ENCODE measurements at regions not wholly inside any gene's neighbourhood (a gene's known extent, or its start where the extent isn't known, plus 50 kb on each side); places are given as distances from the start of the nearest gene placed in this dataset.

DNA sequence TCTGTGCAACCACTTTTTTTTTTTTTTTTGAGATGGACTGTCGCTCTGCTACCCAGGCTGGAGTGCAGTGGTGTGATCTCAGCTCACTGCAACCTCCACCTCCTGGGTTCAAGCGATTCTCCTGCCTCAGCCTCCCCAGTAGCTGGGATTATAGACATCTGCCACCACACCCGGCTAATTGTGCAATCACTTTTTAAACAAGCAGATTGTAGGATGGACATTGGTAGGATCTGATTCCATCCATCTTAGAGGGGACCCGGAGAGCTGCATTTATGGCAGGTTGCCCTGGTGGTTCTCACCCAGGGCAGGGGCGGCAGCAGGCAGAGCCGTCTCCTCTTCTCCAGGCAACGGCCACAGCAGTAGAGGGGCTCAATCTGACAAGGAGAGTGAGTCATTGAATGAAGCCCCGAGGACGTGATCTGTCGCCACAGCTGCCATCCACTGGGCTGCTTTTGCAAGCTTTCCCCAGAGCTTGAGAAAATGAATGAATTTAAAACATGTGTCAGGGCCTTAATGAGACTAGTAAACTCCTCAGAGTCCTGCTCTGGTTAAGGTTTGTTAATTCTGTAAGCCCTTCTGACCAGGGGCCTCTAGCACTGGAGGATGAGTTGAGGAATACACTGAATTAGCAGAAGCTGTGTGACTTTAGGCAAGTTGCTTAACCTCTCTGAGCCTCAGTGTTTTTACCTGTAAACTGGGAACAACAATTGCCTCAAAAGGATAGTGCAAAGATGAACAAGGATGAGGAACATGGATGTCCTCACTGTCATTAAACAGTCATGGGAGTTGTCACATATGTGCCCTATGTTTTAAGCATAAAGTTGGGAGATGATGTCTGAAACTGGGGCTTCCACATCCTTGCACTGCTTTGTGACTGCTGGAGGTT is 129.1 kb downstream of the ASB7 start:
- H3K79me2 ChIP-seq (ENCODE audit: insufficient read depth) = no peaks in the 10 kb centered on the region
- H3K9me2 ChIP-seq = no peaks in the 10 kb centered on the region
- H3K9me3 ChIP-seq = no peaks in the 10 kb centered on the region
- peak overlapping the region in 1 of 2 experiments; percentile 80; a peak in 2 of 4 replicates for H3K27ac ChIP-seq (ENCODE audit: low read depth in 2 of 2, low read length in 1 of 2)
- H3K4me1 ChIP-seq (ENCODE audit: control insufficient read depth in 1 of 2, insufficient read depth in 2 of 2, low read depth in 1 of 2, low read length in 1 of 2) = peaks cover 7 to 49% of the 10 kb centered on the region in 2 experiments; a peak in 3 of 4 replicates
- no peaks in the 10 kb centered on the region for H3K36me3 ChIP-seq (replicated peaks in 1 of 2; ENCODE audit: control insufficient read depth in 1 of 2, insufficient read depth in 2 of 2, low read length in 1 of 2)
- no peak overlapping the region for H2AFZ ChIP-seq (ENCODE audit: low read depth)
- POLR2A ChIA-PET = interaction anchor here (0.6 kb wide), 1 partner anchor 230 kb away, joined by 4 read pairs; no protein-coding TSS in a partner anchor
- peak in 1 of 2 experiments; percentile 44; a peak in 1 of 4 replicates for TF ChIP-seq EP300 (IDR thresholded peaks at IDR 0.05; ENCODE audit: borderline replicate concordance in 1 of 2, low read depth in 1 of 2, low read length in 1 of 2)
- no peak for TF ChIP-seq POLR2AphosphoS5 (IDR thresholded peaks at IDR 0.05; ENCODE audit: low read depth, low read length)
- CTCF ChIA-PET = interaction anchor here (0.7 to 1.2 kb wide), 3 partner anchors 141 to 276 kb away, joined by 3 to 4 read pairs (median 4); no protein-coding TSS in a partner anchor
- H4K20me1 ChIP-seq (ENCODE audit: insufficient read depth) = no peaks in the 10 kb centered on the region
- DNase-seq = peak; percentile 61
- H3F3A ChIP-seq (replicated peaks; ENCODE audit: insufficient read depth) = no peaks in the 10 kb centered on the region
- no peak overlapping the region for H3K4me3 ChIP-seq (ENCODE audit: low read depth in 2 of 2, low read length in 1 of 2)
- H3K4me2 ChIP-seq = no peak overlapping the region
- no peak overlapping the region for H3K9ac ChIP-seq
- WGBS (ENCODE audit: low lambda C conversion rate) = 75% methylated on average over 10 of the region's 10 CpGs
- no peaks in the 10 kb centered on the region for H3K27me3 ChIP-seq (ENCODE audit: insufficient read depth)

DNA sequence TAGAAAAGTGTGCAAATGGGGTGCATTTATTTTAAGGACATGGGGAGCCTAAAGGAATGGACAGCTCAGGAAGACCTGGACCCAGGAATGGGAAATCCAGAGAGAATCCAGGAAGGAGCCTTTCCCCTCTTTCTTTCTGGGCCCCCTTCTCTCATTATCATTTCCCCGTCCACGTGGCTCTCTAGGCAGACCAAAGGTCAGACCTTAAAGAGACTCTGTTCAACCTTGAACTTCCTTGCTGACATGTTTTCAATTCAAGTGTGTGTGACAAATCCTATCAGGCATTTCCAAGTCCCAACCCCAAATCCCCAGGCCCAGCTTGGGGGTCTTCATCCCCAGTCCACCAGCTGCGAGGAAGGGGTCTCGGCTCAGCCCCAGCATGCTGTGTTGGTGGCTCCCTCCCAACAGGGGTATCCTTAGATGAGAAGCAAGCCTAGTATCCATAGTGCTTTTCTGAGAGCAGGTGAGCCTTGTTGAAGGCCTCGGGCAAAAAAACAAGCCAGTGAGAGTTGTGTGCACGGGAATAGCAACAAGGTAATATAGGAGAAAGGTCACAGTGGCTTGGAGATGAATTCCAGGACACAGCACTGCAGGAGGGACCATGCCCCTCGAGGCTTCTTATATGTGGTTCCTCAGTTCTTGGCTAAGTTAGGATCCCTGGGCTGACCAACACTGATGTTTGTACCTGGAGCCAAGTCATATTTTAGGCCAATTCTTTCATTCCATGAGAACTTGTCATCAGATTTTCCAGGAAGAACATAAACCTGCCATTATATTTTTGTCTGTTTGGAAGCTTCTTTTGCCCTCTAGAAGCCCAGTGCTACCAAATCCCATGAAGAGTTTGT is 130.0 kb downstream of the ASB7 start:
- POLR2A ChIA-PET = no interaction called here
- no peak for TF ChIP-seq NRF1 (IDR thresholded peaks at IDR 0.05; ENCODE audit: low read depth, low read length)
- TF ChIP-seq, protein P1, sequence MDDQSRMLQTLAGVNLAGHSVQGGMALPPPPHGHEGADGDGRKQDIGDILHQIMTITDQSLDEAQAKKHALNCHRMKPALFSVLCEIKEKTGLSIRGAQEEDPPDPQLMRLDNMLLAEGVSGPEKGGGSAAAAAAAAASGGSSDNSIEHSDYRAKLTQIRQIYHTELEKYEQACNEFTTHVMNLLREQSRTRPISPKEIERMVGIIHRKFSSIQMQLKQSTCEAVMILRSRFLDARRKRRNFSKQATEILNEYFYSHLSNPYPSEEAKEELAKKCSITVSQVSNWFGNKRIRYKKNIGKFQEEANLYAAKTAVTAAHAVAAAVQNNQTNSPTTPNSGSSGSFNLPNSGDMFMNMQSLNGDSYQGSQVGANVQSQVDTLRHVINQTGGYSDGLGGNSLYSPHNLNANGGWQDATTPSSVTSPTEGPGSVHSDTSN (IDR thresholded peaks at IDR 0.05) = no peak
- TF ChIP-seq MEF2A (IDR thresholded peaks at IDR 0.05; ENCODE audit: borderline replicate concordance, low read depth) = no peak
- TF ChIP-seq MXI1 (IDR thresholded peaks at IDR 0.05; ENCODE audit: low read depth, low read length) = no peak
- TF ChIP-seq, protein P2, sequence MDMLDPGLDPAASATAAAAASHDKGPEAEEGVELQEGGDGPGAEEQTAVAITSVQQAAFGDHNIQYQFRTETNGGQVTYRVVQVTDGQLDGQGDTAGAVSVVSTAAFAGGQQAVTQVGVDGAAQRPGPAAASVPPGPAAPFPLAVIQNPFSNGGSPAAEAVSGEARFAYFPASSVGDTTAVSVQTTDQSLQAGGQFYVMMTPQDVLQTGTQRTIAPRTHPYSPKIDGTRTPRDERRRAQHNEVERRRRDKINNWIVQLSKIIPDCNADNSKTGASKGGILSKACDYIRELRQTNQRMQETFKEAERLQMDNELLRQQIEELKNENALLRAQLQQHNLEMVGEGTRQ (IDR thresholded peaks at IDR 0.05; ENCODE audit: borderline replicate concordance, low read depth, low read length) = no peak
- no peak for TF ChIP-seq YY1 (IDR thresholded peaks at IDR 0.05; ENCODE audit: low read depth)
- TF ChIP-seq TCF12 (IDR thresholded peaks at IDR 0.05) = no peak
- no peak for TF ChIP-seq FOXJ3 (CRISPR knock-in tag; IDR thresholded peaks at IDR 0.05)
- no peak for TF ChIP-seq JUND (IDR thresholded peaks at IDR 0.05)
- TF ChIP-seq, protein P3, sequence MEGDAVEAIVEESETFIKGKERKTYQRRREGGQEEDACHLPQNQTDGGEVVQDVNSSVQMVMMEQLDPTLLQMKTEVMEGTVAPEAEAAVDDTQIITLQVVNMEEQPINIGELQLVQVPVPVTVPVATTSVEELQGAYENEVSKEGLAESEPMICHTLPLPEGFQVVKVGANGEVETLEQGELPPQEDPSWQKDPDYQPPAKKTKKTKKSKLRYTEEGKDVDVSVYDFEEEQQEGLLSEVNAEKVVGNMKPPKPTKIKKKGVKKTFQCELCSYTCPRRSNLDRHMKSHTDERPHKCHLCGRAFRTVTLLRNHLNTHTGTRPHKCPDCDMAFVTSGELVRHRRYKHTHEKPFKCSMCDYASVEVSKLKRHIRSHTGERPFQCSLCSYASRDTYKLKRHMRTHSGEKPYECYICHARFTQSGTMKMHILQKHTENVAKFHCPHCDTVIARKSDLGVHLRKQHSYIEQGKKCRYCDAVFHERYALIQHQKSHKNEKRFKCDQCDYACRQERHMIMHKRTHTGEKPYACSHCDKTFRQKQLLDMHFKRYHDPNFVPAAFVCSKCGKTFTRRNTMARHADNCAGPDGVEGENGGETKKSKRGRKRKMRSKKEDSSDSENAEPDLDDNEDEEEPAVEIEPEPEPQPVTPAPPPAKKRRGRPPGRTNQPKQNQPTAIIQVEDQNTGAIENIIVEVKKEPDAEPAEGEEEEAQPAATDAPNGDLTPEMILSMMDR (IDR thresholded peaks at IDR 0.05) = no peak
- TF ChIP-seq, protein P4, sequence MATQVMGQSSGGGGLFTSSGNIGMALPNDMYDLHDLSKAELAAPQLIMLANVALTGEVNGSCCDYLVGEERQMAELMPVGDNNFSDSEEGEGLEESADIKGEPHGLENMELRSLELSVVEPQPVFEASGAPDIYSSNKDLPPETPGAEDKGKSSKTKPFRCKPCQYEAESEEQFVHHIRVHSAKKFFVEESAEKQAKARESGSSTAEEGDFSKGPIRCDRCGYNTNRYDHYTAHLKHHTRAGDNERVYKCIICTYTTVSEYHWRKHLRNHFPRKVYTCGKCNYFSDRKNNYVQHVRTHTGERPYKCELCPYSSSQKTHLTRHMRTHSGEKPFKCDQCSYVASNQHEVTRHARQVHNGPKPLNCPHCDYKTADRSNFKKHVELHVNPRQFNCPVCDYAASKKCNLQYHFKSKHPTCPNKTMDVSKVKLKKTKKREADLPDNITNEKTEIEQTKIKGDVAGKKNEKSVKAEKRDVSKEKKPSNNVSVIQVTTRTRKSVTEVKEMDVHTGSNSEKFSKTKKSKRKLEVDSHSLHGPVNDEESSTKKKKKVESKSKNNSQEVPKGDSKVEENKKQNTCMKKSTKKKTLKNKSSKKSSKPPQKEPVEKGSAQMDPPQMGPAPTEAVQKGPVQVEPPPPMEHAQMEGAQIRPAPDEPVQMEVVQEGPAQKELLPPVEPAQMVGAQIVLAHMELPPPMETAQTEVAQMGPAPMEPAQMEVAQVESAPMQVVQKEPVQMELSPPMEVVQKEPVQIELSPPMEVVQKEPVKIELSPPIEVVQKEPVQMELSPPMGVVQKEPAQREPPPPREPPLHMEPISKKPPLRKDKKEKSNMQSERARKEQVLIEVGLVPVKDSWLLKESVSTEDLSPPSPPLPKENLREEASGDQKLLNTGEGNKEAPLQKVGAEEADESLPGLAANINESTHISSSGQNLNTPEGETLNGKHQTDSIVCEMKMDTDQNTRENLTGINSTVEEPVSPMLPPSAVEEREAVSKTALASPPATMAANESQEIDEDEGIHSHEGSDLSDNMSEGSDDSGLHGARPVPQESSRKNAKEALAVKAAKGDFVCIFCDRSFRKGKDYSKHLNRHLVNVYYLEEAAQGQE (IDR thresholded peaks at IDR 0.05; ENCODE audit: low read depth, low read length) = no peak
- TF ChIP-seq SMC3 (IDR thresholded peaks at IDR 0.05; ENCODE audit: low read depth, low read length) = no peak
- TF ChIP-seq TEAD4 (IDR thresholded peaks at IDR 0.05; ENCODE audit: borderline replicate concordance, insufficient read depth) = no peak
- TF ChIP-seq RFX5 (IDR thresholded peaks at IDR 0.05; ENCODE audit: low read length) = no peak
- TF ChIP-seq ELF1 (IDR thresholded peaks at IDR 0.05) = no peak
- no peak for TF ChIP-seq TAF1 (IDR thresholded peaks at IDR 0.05; ENCODE audit: borderline replicate concordance, low read depth, low read length)

More for the DNA sequence above, 130.0 kb downstream of the ASB7 start:
- H2AFZ ChIP-seq (ENCODE audit: low read depth) = peak overlapping the region; percentile 57
- H3K79me2 ChIP-seq (ENCODE audit: insufficient read depth) = no peaks in the 10 kb centered on the region
- no peak for DNase-seq
- no peak overlapping the region for H3K9ac ChIP-seq
- H3K27me3 ChIP-seq (ENCODE audit: insufficient read depth) = no peaks in the 10 kb centered on the region
- H3K4me1 ChIP-seq (ENCODE audit: control insufficient read depth in 1 of 2, insufficient read depth in 2 of 2, low read depth in 1 of 2, low read length in 1 of 2) = peaks cover 7 to 49% of the 10 kb centered on the region in 2 experiments; a peak in 3 of 4 replicates
- peak overlapping the region; percentile 45; the same call in 1 of the 2 replicates for H3K4me2 ChIP-seq
- no peaks in the 10 kb centered on the region for H3K36me3 ChIP-seq (replicated peaks in 1 of 2; ENCODE audit: control insufficient read depth in 1 of 2, insufficient read depth in 2 of 2, low read length in 1 of 2)
- no peaks in the 10 kb centered on the region for H4K20me1 ChIP-seq (ENCODE audit: insufficient read depth)
- no peak overlapping the region for H3K4me3 ChIP-seq (ENCODE audit: low read depth in 2 of 2, low read length in 1 of 2)
- H3K27ac ChIP-seq (ENCODE audit: low read depth in 2 of 2, low read length in 1 of 2) = peak overlapping the region; percentile 23 to 80; a peak in 3 of 4 replicates
- 73% methylated on average over 7 of the region's 7 CpGs for WGBS (ENCODE audit: low lambda C conversion rate)
- no peaks in the 10 kb centered on the region for H3K9me3 ChIP-seq
- no peaks in the 10 kb centered on the region for H3F3A ChIP-seq (replicated peaks; ENCODE audit: insufficient read depth)
- CTCF ChIA-PET = interaction anchor here (0.7 to 1.2 kb wide), 3 partner anchors 61 to 275 kb away, joined by 3 to 4 read pairs (median 3); no protein-coding TSS in a partner anchor
- no peaks in the 10 kb centered on the region for H3K9me2 ChIP-seq
